ENCODE measurements at regions not wholly inside any gene's neighbourhood (a gene's known extent, or its start where the extent isn't known, plus 50 kb on each side); places are given as distances from the start of the nearest gene placed in this dataset.

GRCh38 chrX:16484338-16484737, 165.6 kb upstream of the S100G start:
- Histone ChIP-seq H3K4me3 (ENCODE audit: low read depth in 2 of 2, low read length in 2 of 2) (no peak overlapping the region), H3K27ac (ENCODE audit: low read length) (no peak overlapping the region), H3K9me3 (ENCODE audit: control insufficient read depth, insufficient read depth, low read depth, low read length) (no peaks in the 10 kb centered on the region), H3K36me3 (ENCODE audit: control insufficient read depth, insufficient read depth, low read length) (no peaks in the 10 kb centered on the region), H3K4me1 (ENCODE audit: control insufficient read depth, insufficient read depth, low read length) (no peaks in the 10 kb centered on the region), H3K27me3 (ENCODE audit: control insufficient read depth, insufficient read depth, low read length) (no peaks in the 10 kb centered on the region)
- no TSS peak for BruUV-seq (replicated peaks)
- intact Hi-C loops (cut with micrococcal nuclease; ENCODE audit: unreplicated experiment): no loop called here
- ChIA-PET CTCF (no interaction called here), POLR2A (no interaction called here)
- in situ Hi-C loops (cut with HindIII; ENCODE audit: low pct_unique_long_range_greater_than_20kb, low sequenced_read_pairs): no loop called here
- TF ChIP-seq CTCF (IDR thresholded peaks at IDR 0.05) (no peak), REST (IDR thresholded peaks at IDR 0.05; ENCODE audit: insufficient read depth in 1 of 2, low read depth in 2 of 2, low read length in 1 of 2) (no peak), SIN3A (IDR thresholded peaks at IDR 0.05; ENCODE audit: borderline replicate concordance, insufficient read depth, low read depth, low read length) (no peak), POLR2AphosphoS5 (IDR thresholded peaks at IDR 0.05; ENCODE audit: low read depth, low read length) (no peak), TCF7L2 (IDR thresholded peaks at IDR 0.05; ENCODE audit: low read depth, low read length) (no peak)
- peak; percentile 10 for DNase-seq (ENCODE audit: low read depth, low spot score)
- ATAC-seq: no peak

DNA sequence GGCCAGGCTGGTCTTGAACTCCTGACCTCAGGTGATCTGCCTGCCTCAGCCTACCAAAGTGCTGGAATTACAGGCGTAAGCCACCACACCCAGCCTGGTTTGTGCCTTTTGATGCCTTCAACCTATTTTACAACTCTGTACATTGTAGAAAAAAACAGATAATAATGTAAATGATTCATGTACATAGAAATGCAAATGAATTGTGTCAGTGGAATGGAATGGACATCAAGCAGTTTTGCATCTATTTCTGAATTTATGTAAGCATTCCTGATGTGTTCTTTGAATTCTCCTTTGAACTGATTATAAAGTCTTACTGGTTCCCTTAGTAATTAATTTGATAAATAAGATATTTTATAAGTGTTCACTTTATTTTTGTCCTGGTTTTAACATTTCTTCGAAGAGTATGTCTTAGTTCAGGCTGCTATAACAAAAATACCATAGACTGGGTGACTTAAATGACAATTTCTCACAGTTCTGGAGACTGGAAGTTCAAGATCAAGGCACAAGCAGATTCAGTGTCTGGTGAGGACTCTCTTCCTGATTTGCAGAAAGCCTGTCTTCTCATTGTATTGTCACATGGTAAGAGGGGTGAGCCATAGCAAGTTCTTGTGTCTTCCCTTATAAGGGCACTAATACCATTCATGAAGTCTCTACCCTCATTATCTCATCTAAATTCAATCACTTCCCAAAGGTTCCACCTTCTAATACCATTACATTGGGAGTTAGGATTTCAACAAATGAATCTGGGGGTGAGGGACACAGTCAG, 162.2 kb upstream of the S100G start:
- no peak overlapping the region for H3K27ac ChIP-seq (ENCODE audit: low read length)
- POLR2A ChIA-PET: no interaction called here

More for the DNA sequence above, 162.2 kb upstream of the S100G start:
- TF ChIP-seq SIN3A (IDR thresholded peaks at IDR 0.05; ENCODE audit: borderline replicate concordance, insufficient read depth, low read depth, low read length) (no peak), REST (IDR thresholded peaks at IDR 0.05; ENCODE audit: insufficient read depth in 1 of 2, low read depth in 2 of 2, low read length in 1 of 2) (no peak), CTCF (IDR thresholded peaks at IDR 0.05) (no peak), POLR2AphosphoS5 (IDR thresholded peaks at IDR 0.05; ENCODE audit: low read depth, low read length) (no peak), TCF7L2 (IDR thresholded peaks at IDR 0.05; ENCODE audit: low read depth, low read length) (no peak)
- Histone ChIP-seq H3K4me3 (ENCODE audit: low read depth in 2 of 2, low read length in 2 of 2) (no peak overlapping the region), H3K36me3 (ENCODE audit: control insufficient read depth, insufficient read depth, low read length) (no peaks in the 10 kb centered on the region), H3K9me3 (ENCODE audit: control insufficient read depth, insufficient read depth, low read depth, low read length) (no peaks in the 10 kb centered on the region), H3K27me3 (ENCODE audit: control insufficient read depth, insufficient read depth, low read length) (no peaks in the 10 kb centered on the region), H3K4me1 (ENCODE audit: control insufficient read depth, insufficient read depth, low read length) (no peaks in the 10 kb centered on the region)
- ATAC-seq: no peak
- in situ Hi-C loops (cut with HindIII; ENCODE audit: low pct_unique_long_range_greater_than_20kb, low sequenced_read_pairs) (no loop called here), intact Hi-C loops (cut with micrococcal nuclease; ENCODE audit: unreplicated experiment) (no loop called here)
- no peak for DNase-seq (ENCODE audit: low read depth, low spot score)
- CTCF ChIA-PET: no interaction called here
- BruUV-seq (replicated peaks): no TSS peak
